ENCODE measurements at regions not wholly inside any gene's neighbourhood (a gene's known extent, or its start where the extent isn't known, plus 50 kb on each side); places are given as distances from the start of the nearest gene placed in this dataset.

GRCh38 chr13:106077017-106077416 lies 458.4 kb downstream of the EFNB2 start:
- TF ChIP-seq CTCF (IDR thresholded peaks at IDR 0.05; ENCODE audit: poor library complexity): no peak
- TF ChIP-seq EZH2 (IDR thresholded peaks at IDR 0.05; ENCODE audit: borderline replicate concordance): no peak

Measured in hepatocyte (in vitro differentiated cells).